SK-N-SH (cell line): ENCODE measurements at regions not wholly inside any gene's neighbourhood (a gene's known extent, or its start where the extent isn't known, plus 50 kb on each side); places are given as distances from the start of the nearest gene placed in this dataset.

ENCODE experiments used
- ELF1 ChIP-seq: IDR thresholded peaks from 2 replicates; pipeline ENCODE4 v1.4.0; 2012
- EP300 ChIP-seq, 2 experiments: IDR thresholded peaks; 2 replicates each; pipeline versions ENCODE4 v1.4.0 to v1.6.1; 2012; ENCODE audit warnings: borderline replicate concordance in 1 of 2, low read depth in 1 of 2, low read length in 1 of 2
- EZH2phosphoT487 ChIP-seq: fragments of 200-600 bp; sonication (generic); IDR thresholded peaks from 2 replicates; pipeline ENCODE4 v1.6.1; 2017; ENCODE audit warnings: low read depth, mixed run types, mild to moderate bottlenecking, antibody characterized with exemption, moderate library complexity, borderline replicate concordance
- FOSL2 ChIP-seq: IDR thresholded peaks from 2 replicates; pipeline ENCODE4 v1.4.0; 2012; ENCODE audit warnings: low read depth, mild to moderate bottlenecking, moderate library complexity, borderline replicate concordance
- FOXM1 ChIP-seq: IDR thresholded peaks from 2 replicates; pipeline ENCODE4 v1.4.0; 2012; ENCODE audit warnings: low read depth, mild to moderate bottlenecking
- JUND ChIP-seq: IDR thresholded peaks from 2 replicates; pipeline ENCODE4 v1.4.0; 2012
- POLR2AphosphoS5 ChIP-seq: IDR thresholded peaks from 2 replicates; pipeline ENCODE4 v1.6.1; 2012; ENCODE audit warnings: low read depth, low read length
- RFX5 ChIP-seq: IDR thresholded peaks from 2 replicates; pipeline ENCODE4 v1.6.1; 2012; ENCODE audit warnings: mild to moderate bottlenecking, improper control_type of control experiment, low read length
- SIN3A ChIP-seq: IDR thresholded peaks from 2 replicates; pipeline ENCODE4 v1.6.1; 2012; ENCODE audit warnings: low read depth, mild to moderate bottlenecking, low read length, moderate library complexity, borderline replicate concordance
- SMC3 ChIP-seq: IDR thresholded peaks from 2 replicates; pipeline ENCODE4 v1.6.1; 2012; ENCODE audit warnings: low read depth, low read length, improper control_type of control experiment
- TAF1 ChIP-seq: IDR thresholded peaks from 2 replicates; pipeline ENCODE4 v1.6.1; 2012; ENCODE audit warnings: low read depth, mild to moderate bottlenecking, low read length, moderate library complexity, borderline replicate concordance
- TCF12 ChIP-seq: IDR thresholded peaks from 2 replicates; pipeline ENCODE4 v1.4.0; 2012
- TEAD4 ChIP-seq: IDR thresholded peaks from 2 replicates; pipeline ENCODE4 v1.4.0; 2012; ENCODE audit warnings: mild to moderate bottlenecking, borderline replicate concordance; ENCODE audit not compliant: insufficient read depth
- small RNA-seq, 7 experiments: library from RNA; depleted of rRNA; stranded (forward); fragments of <200 nt; gene quantifications; one replicate each; pipeline ENCODE3, GENCODE V24; 2012
- TF ChIP-seq, protein P1 (sequence below): fragments of 150-350 bp; IDR thresholded peaks from 2 replicates; pipeline ENCODE4 v1.6.1; 2016; ENCODE audit warnings: mild to moderate bottlenecking, low read depth, low read length
- TF ChIP-seq, protein P2 (sequence below): IDR thresholded peaks from 2 replicates; pipeline ENCODE4; 2012

DNA sequence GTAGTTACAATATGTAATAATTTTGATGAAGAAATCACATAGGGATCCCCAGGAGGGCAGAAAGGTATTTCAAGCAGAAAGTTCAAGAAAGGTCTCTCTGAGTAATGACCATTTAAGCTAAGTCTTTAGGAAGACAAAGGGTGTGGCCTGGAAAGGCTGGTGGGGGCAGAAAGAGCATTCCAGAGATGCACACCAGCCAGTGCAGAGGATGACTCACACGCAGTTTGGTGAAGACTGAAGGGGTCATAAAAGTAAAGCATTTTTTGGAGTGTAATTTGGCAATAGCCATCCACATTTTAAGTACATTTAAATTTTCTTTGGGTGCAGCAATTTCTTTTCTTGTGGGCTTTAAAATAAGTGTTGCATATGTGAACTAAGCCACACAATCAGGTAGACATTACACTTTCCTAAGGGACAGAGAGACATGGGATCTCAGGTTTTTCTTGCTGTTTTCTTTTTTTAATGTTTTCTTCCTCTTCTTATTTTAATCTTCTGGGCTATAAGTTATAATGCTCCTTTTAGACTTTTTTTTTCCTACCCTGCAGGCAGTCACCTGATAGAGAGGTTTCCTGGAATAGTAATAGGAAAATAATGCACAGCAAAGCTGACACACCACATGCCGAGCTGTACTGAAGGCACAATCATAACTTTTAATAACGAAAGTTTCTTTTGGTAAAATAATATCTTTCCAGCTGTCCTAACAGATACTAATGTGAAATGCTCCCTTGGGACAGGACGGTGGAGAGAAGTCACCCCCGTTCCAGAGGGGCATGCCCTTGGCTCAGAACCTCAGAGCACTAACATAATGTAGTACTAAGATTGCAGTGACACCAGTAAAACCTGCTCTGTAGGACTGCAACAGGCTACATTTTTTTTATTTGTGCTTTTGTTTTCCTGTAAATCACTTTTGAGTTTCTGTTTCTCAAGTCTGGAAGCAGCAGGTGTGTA, 49.6 kb upstream of the PTPRK start (continued):
- TF ChIP-seq, protein P1, sequence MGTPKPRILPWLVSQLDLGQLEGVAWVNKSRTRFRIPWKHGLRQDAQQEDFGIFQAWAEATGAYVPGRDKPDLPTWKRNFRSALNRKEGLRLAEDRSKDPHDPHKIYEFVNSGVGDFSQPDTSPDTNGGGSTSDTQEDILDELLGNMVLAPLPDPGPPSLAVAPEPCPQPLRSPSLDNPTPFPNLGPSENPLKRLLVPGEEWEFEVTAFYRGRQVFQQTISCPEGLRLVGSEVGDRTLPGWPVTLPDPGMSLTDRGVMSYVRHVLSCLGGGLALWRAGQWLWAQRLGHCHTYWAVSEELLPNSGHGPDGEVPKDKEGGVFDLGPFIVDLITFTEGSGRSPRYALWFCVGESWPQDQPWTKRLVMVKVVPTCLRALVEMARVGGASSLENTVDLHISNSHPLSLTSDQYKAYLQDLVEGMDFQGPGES = no peak
- peak; percentile 88 for TF ChIP-seq FOSL2
- TF ChIP-seq SIN3A = no peak
- no peak for TF ChIP-seq SMC3
- TF ChIP-seq TEAD4 = 0 out of 2 replicates have a peak, but pooled peaks have one; percentile 60
- peak; percentile 72 for TF ChIP-seq TCF12
- TF ChIP-seq, protein P2, sequence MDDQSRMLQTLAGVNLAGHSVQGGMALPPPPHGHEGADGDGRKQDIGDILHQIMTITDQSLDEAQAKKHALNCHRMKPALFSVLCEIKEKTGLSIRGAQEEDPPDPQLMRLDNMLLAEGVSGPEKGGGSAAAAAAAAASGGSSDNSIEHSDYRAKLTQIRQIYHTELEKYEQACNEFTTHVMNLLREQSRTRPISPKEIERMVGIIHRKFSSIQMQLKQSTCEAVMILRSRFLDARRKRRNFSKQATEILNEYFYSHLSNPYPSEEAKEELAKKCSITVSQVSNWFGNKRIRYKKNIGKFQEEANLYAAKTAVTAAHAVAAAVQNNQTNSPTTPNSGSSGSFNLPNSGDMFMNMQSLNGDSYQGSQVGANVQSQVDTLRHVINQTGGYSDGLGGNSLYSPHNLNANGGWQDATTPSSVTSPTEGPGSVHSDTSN = peak; percentile 51; the same call in 1 of the 2 replicates
- no peak for TF ChIP-seq FOXM1
- peak in 1 of 2 experiments; percentile 51; a peak in 1 of 4 replicates for TF ChIP-seq EP300 (IDR thresholded peaks at IDR 0.05; ENCODE audit: borderline replicate concordance in 1 of 2, low read depth in 1 of 2, low read length in 1 of 2)
- no peak for TF ChIP-seq EZH2phosphoT487
- TF ChIP-seq POLR2AphosphoS5 = no peak
- no peak for TF ChIP-seq TAF1
- no peak for TF ChIP-seq RFX5
- TF ChIP-seq ELF1 = no peak
- TF ChIP-seq JUND = peak; percentile 83

Small RNA genes in the stretch of these regions (small RNA-seq; reads per million reads assigned to genes)
- gene RF00019 = 0 reads per million in 7 experiments
